SU-DHL-6 (cell line): ENCODE measurements at regions not wholly inside any gene's neighbourhood (a gene's known extent, or its start where the extent isn't known, plus 50 kb on each side); places are given as distances from the start of the nearest gene placed in this dataset.
"Not testable (repeated sequence)": the region's sequence is repeated elsewhere in the genome, so short reads cannot be mapped to it uniquely, and the experiment has no call there.

Experiments used
- H2AFZ ChIP-seq: fragments of 200-600 bp; sonication (generic); 2 replicates; pipeline ENCODE4 v1.6.1; 2014; ENCODE audit warnings: low read depth, mild to moderate bottlenecking, moderate library complexity, mixed read lengths, antibody characterized with exemption, low read length; ENCODE audit not compliant: severe bottlenecking
- H3F3A ChIP-seq: fragments of 200-600 bp; shearing (Covaris generic); 2 replicates; pipeline ENCODE4 v1.6.0; 2016; ENCODE audit warnings: antibody characterized with exemption, mild to moderate bottlenecking; ENCODE audit not compliant: insufficient read depth
- H3K27ac ChIP-seq: fragments of 200-600 bp; sonication (generic); 2 replicates; pipeline ENCODE4 v1.5.1; 2016; ENCODE audit warnings: low read depth, mild to moderate bottlenecking, low read length, moderate library complexity, mixed read lengths
- H3K27me3 ChIP-seq: fragments of 200-600 bp; sonication (generic), shearing (Covaris generic); 2 replicates; pipeline ENCODE4 v1.6.0; 2014; ENCODE audit warnings: mild to moderate bottlenecking, low read length
- H3K36me3 ChIP-seq: fragments of 200-600 bp; sonication (generic); 2 replicates; pipeline ENCODE4 v1.6.1; 2014; ENCODE audit warnings: mild to moderate bottlenecking, low read length, mixed read lengths
- H3K4me2 ChIP-seq: fragments of 300-600, 200-600 bp; shearing (Covaris generic), sonication (generic); 2 replicates; pipeline ENCODE4 v1.6.0; 2014; ENCODE audit warnings: low read length, low read depth, mild to moderate bottlenecking; ENCODE audit not compliant: poor library complexity, severe bottlenecking
- H3K4me3 ChIP-seq: fragments of 200-600 bp; sonication (generic); 2 replicates; pipeline ENCODE4 v1.5.1; 2014; ENCODE audit warnings: antibody characterized with exemption, low read length, mild to moderate bottlenecking, mixed read lengths; ENCODE audit not compliant: insufficient read depth, poor library complexity, severe bottlenecking
- H3K79me2 ChIP-seq: fragments of 200-600 bp; sonication (generic); 2 replicates; pipeline ENCODE4 v1.6.1; 2014; ENCODE audit warnings: mild to moderate bottlenecking, low read length, moderate library complexity; ENCODE audit not compliant: insufficient read depth
- H3K9ac ChIP-seq: fragments of 200-600 bp; sonication (generic); 2 replicates; pipeline ENCODE4 v1.7.0; 2014; ENCODE audit warnings: mild to moderate bottlenecking, low read length
- H3K9me2 ChIP-seq: fragments of 200-600 bp; sonication (generic); replicated peaks from 2 replicates; pipeline ENCODE4 v1.6.1; 2014; ENCODE audit warnings: low read length; ENCODE audit not compliant: insufficient read depth
- H3K9me3 ChIP-seq: fragments of 200-600 bp; sonication (generic); 2 replicates; pipeline ENCODE4 v1.6.1; 2014; ENCODE audit warnings: low read length, mixed read lengths; ENCODE audit not compliant: insufficient read depth
- H4K20me1 ChIP-seq: fragments of 200-600 bp; sonication (generic); 2 replicates; pipeline ENCODE4 v1.6.1; 2014; ENCODE audit warnings: low read depth, mild to moderate bottlenecking, antibody characterized with exemption, low read length, moderate library complexity, mixed read lengths
- EZH2phosphoT487 ChIP-seq: fragments of 200-600 bp; sonication (generic), shearing (Covaris generic); conservative IDR thresholded peaks from 2 replicates; pipeline ENCODE4 v1.6.1; 2018; ENCODE audit warnings: mild to moderate bottlenecking, antibody characterized with exemption, low read length, moderate library complexity, mixed read lengths
- TF ChIP-seq, protein P1 (sequence below): fragments of 200-600 bp; sonication (generic); IDR thresholded peaks from one replicate; pipeline ENCODE4 v1.5.1; 2017; ENCODE audit warnings: antibody characterized with exemption, mild to moderate bottlenecking, low read length, moderate library complexity; ENCODE audit not compliant: insufficient read depth, poor library complexity, severe bottlenecking

DNA sequence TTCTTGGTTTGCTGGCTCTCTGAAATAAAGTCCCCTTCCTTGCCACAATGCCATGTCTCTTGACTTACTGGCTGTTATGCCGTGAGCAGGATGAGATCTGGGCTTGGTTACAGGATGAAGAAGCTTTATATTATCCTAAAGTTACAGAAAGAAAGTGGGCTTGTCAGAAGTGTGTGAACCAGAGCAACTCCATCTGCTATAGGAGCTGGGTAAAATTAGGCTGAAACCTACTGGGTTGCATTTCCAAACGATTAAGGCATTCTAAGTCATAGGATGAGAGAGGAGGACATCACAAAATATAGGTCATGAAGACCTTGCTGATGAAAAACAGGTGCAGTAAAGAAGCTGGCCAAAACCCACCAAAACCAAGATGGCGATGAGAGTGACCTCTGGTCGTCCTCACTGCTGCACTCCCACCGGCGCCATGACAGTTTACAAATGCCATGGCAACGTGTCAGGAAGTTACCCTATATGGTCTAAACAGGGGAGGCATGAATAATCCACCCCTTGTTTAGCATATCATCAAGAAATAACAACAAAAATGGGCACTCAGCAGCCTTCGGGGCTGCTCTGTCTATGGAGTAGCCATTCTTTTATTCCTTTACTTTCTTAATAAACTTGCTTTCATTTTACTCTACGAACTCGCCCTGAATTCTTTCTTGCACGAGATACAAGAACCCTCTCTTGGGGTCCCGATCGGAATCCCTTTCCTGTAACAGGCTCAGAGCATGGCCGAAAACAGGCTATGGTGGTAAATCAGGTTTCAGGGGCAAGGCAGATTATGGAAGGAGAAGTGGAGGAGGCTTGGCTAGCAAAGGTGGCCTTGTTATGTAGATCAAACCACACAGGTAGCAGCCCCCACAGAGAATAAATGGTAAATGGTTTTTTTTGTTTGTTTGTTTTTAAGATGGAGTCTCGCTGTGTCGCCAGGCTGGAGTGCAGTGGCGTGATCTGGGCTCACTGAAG is 81.3 kb upstream of the C16orf82 start:
- Histone ChIP-seq H3K9me3 (no peaks in the 10 kb centered on the region), H3K9me2 (no peaks in the 10 kb centered on the region), H2AFZ (no peak overlapping the region), H3K27me3 (no peaks in the 10 kb centered on the region), H3K4me3 (no peak overlapping the region), H4K20me1 (no peaks in the 10 kb centered on the region), H3K4me2 (no peak overlapping the region), H3K27ac (no peak overlapping the region), H3K79me2 (no peaks in the 10 kb centered on the region), H3F3A (no peaks in the 10 kb centered on the region), H3K9ac (no peak overlapping the region), H3K36me3 (no peaks in the 10 kb centered on the region)
- no peak for TF ChIP-seq EZH2phosphoT487

DNA sequence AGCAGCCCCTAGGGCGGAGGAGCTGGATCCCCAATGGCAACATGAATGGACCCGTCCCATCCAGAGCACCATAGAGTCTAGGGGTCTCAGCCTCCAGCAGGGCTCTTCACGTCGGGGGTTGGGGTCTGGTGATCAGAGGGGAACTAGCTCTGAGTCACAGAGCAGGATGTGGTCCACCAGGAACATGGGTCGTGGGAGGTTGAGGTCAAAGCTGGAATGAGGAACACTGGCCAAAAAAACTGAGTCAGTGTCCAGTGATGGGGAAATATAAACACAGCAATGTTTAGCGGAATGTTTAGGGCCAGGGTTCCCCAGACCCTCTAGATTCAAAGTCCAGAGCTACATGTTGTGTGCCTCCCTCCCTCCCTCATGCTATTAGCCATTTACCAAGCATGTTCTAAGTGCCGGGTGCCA is 79.1 kb upstream of the C16orf82 start:
- Histone ChIP-seq H3K36me3 (no peaks in the 10 kb centered on the region), H3K79me2 (no peaks in the 10 kb centered on the region), H2AFZ (no peak overlapping the region), H3K9me3 (no peaks in the 10 kb centered on the region), H4K20me1 (no peaks in the 10 kb centered on the region), H3K4me2 (no peak overlapping the region), H3K4me3 (no peak overlapping the region), H3F3A (no peaks in the 10 kb centered on the region), H3K9me2 (no peaks in the 10 kb centered on the region), H3K9ac (no peak overlapping the region), H3K27ac (no peak overlapping the region), H3K27me3 (no peaks in the 10 kb centered on the region)
- no peak for TF ChIP-seq EZH2phosphoT487
- TF ChIP-seq, protein P1, sequence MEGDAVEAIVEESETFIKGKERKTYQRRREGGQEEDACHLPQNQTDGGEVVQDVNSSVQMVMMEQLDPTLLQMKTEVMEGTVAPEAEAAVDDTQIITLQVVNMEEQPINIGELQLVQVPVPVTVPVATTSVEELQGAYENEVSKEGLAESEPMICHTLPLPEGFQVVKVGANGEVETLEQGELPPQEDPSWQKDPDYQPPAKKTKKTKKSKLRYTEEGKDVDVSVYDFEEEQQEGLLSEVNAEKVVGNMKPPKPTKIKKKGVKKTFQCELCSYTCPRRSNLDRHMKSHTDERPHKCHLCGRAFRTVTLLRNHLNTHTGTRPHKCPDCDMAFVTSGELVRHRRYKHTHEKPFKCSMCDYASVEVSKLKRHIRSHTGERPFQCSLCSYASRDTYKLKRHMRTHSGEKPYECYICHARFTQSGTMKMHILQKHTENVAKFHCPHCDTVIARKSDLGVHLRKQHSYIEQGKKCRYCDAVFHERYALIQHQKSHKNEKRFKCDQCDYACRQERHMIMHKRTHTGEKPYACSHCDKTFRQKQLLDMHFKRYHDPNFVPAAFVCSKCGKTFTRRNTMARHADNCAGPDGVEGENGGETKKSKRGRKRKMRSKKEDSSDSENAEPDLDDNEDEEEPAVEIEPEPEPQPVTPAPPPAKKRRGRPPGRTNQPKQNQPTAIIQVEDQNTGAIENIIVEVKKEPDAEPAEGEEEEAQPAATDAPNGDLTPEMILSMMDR, result no peak

DNA sequence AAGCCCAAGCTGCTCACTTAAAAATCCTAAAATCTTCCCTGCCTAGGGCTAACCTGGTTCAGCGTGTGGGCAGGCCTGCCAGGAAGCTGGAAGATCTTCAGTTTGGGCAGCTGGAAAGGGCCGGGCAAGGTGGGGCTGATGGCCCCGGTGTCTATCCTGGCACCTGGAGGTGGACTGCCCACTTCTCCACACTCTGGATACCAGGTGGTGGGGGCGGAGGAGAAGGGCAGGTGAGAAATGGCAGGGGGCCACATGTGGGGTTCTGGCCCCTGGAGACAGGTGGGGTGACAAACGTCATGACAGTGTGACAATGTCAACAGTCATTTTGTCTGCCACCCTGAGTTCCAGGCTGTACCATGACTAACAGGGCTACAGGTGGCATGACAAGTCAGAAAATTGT is 78.5 kb upstream of the C16orf82 start:
- no peaks in the 10 kb centered on the region for H3K36me3 ChIP-seq
- H3K9me3 ChIP-seq, result no peaks in the 10 kb centered on the region
- no peaks in the 10 kb centered on the region for H3F3A ChIP-seq
- no peaks in the 10 kb centered on the region for H4K20me1 ChIP-seq
- H3K9ac ChIP-seq, result no peak overlapping the region
- no peak overlapping the region for H3K4me2 ChIP-seq
- no peak overlapping the region for H2AFZ ChIP-seq
- H3K27ac ChIP-seq, result no peak overlapping the region
- H3K79me2 ChIP-seq, result no peaks in the 10 kb centered on the region
- H3K9me2 ChIP-seq, result no peaks in the 10 kb centered on the region
- TF ChIP-seq, protein P1, result no peak
- TF ChIP-seq EZH2phosphoT487, result no peak
- H3K4me3 ChIP-seq, result no peak overlapping the region
- no peaks in the 10 kb centered on the region for H3K27me3 ChIP-seq

DNA sequence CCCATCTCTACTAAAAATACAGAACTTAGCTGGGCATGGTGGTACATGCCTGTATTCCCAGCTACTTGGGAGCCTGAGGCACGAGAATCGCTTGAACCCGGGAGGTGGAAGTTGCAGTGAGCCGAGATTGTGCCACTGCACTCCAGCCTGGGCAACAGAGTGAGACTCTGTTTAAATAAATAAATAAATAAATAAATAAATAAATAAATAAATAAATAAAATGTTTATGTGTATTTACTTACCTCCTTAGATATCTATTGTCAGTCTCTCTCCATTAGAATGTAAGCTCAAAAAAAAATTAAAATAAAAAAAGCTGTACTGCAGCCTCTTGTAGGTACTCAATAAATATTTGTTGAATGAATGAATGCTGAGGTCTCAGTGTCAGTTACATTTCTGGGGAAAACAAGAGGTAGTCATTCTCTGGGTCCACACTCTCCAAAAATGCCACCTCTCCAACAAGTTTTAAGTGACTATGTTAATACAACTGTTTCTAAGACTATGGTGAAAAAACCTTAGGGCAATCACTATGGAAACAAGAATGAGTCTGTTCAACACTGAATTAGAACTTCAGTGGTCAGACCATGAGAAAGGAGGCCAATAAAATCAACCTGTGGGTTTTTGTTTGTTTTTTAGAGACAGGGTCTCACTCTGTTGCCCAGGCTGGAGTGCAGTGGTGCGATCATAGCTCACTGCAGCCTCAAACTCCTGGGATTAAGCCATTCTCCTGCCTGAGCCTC is 76.2 kb upstream of the C16orf82 start:
- H3K36me3 ChIP-seq, H3K4me2 ChIP-seq, H3K9me3 ChIP-seq, H3K4me3 ChIP-seq, H3K9ac ChIP-seq, H3K79me2 ChIP-seq, H3K9me2 ChIP-seq, H3K27ac ChIP-seq, H3F3A ChIP-seq, H2AFZ ChIP-seq, H4K20me1 ChIP-seq, H3K27me3 ChIP-seq: not testable (repeated sequence)
